HPDE6-E6E7 (cell line): ENCODE measurements at regions not wholly inside any gene's neighbourhood (a gene's known extent, or its start where the extent isn't known, plus 50 kb on each side); places are given as distances from the start of the nearest gene placed in this dataset.

Experiments
- DNase-seq: peaks from one replicate; pipeline ENCODE4 v3.0.0; 2011; ENCODE audit warnings: missing footprints; ENCODE audit errors: extremely low spot score

- no peak for DNase-seq
Observed at GRCh38 chr5:135120951-135121350, 86.9 kb upstream of the PITX1 start.

GRCh38 chr5:135119481-135119880 lies 85.5 kb upstream of the PITX1 start:
- DNase-seq, result no peak

GRCh38 chr5:135117590-135117989 lies 83.6 kb upstream of the PITX1 start:
- DNase-seq, result no peak

GRCh38 chr5:135116160-135116561 lies 82.1 kb upstream of the PITX1 start:
- DNase-seq, result no peak

GRCh38 chr5:135115591-135115990 lies 81.6 kb upstream of the PITX1 start:
- no peak for DNase-seq

GRCh38 chr5:135114759-135115158 lies 80.7 kb upstream of the PITX1 start:
- DNase-seq, result no peak

GRCh38 chr5:135112008-135112725 lies 78.1 kb upstream of the PITX1 start:
- no peak for DNase-seq

GRCh38 chr5:135110785-135111596 lies 77.0 kb upstream of the PITX1 start:
- peak; percentile 55 for DNase-seq

GRCh38 chr5:135108992-135109391 lies 75.0 kb upstream of the PITX1 start:
- DNase-seq, result no peak

GRCh38 chr5:135108569-135108968 lies 74.5 kb upstream of the PITX1 start:
- no peak for DNase-seq

GRCh38 chr5:135107986-135108385 lies 74.0 kb upstream of the PITX1 start:
- no peak for DNase-seq

- peak; percentile 94 for DNase-seq
Observed at GRCh38 chr5:135106610-135107471, 72.8 kb upstream of the PITX1 start.

GRCh38 chr5:135106136-135106535 lies 72.1 kb upstream of the PITX1 start:
- no peak for DNase-seq

- no peak for DNase-seq
Observed at GRCh38 chr5:135105105-135105484, 71.1 kb upstream of the PITX1 start.

- DNase-seq, result no peak
Observed at GRCh38 chr5:135103575-135103853, 69.5 kb upstream of the PITX1 start.

- DNase-seq, result no peak
Observed at GRCh38 chr5:135102716-135103574, 68.9 kb upstream of the PITX1 start.

- no peak for DNase-seq
Observed at GRCh38 chr5:135100431-135100830, 66.4 kb upstream of the PITX1 start.

GRCh38 chr5:135100011-135100410 lies 66.0 kb upstream of the PITX1 start:
- DNase-seq, result no peak

GRCh38 chr5:135097390-135097789 lies 63.4 kb upstream of the PITX1 start:
- DNase-seq, result no peak

- DNase-seq, result no peak
Observed at GRCh38 chr5:135095871-135096270, 61.8 kb upstream of the PITX1 start.

GRCh38 chr5:135095052-135095715 lies 61.2 kb upstream of the PITX1 start:
- no peak for DNase-seq
